Ovary (tissue), 7 donors: ENCODE measurements at regions not wholly inside any gene's neighbourhood (a gene's known extent, or its start where the extent isn't known, plus 50 kb on each side); places are given as distances from the start of the nearest gene placed in this dataset.

ENCODE experiments used
- DNase-seq, 5 donors: peaks; one replicate each; pipeline ENCODE4 v3.0.0-alpha.2; 2019 to 2020
- H3K27ac ChIP-seq, 2 donors: fragments of 200-600 bp; one replicate each; pipeline versions ENCODE4 v1.5.1 to v1.8.0; 2019 to 2022
- H3K27me3 ChIP-seq: fragments of 200-600 bp; one replicate; pipeline ENCODE4 v1.8.0; 2022
- H3K36me3 ChIP-seq: fragments of 200-600 bp; sonication (generic); one replicate; pipeline ENCODE4 v1.5.1; 2019
- H3K4me1 ChIP-seq: one replicate; pipeline ENCODE4 v1.8.1; 2013; ENCODE audit warnings: mild to moderate bottlenecking, moderate library complexity; ENCODE audit not compliant: insufficient read depth
- H3K4me3 ChIP-seq: fragments of 200-600 bp; sonication (generic); one replicate; pipeline ENCODE4 v1.5.1; 2017
- H3K9me3 ChIP-seq, 2 donors: fragments of 200-600 bp in 1 of 2; sonication (generic) in 1 of 2; one replicate each; pipeline versions ENCODE4 v1.5.1 to v1.8.1; 2013 to 2019; ENCODE audit warnings: mild to moderate bottlenecking in 1 of 2, moderate library complexity in 1 of 2
- CTCF ChIP-seq, 3 donors: fragments of 450-650 bp in 2 of 3; fragments of 200-600 bp in 1 of 3; IDR thresholded peaks; one replicate each; pipeline versions ENCODE4 v1.5.1 to v1.8.0; 2016 to 2022; ENCODE audit warnings: antibody characterized with exemption in 3 of 3, mild to moderate bottlenecking in 1 of 3
- EP300 ChIP-seq: sonication (generic); formaldehyde crosslinking; IDR thresholded peaks from one replicate; pipeline ENCODE4 v1.6.1; 2017; ENCODE audit warnings: antibody characterized with exemption
- POLR2A ChIP-seq: fragments of 450-650 bp; IDR thresholded peaks from one replicate; pipeline ENCODE4 v1.6.1; 2017; ENCODE audit warnings: antibody characterized with exemption, mild to moderate bottlenecking, moderate library complexity
- WGBS, 3 donors: extraction: QIAGEN DNeasy Blood & Tissue Kit in 1 of 3; methylation state at CpG; one replicate each; pipeline versions ENCODE4 v1.1.5 to v1.1.7; 2013 to 2017; 5-methylcytosine and 5-hydroxymethylcytosine counted together
- intact Hi-C, 4 donors: fragments of 100-400 bp; cut with DNase I; formaldehyde crosslinking; loops; one replicate each; pipeline versions ENCODE4 v1.11.0 to v1.15.1; 2022 to 2023
- donor health status: DM: no; HTN: no; CAD: no; lungs with moderate emphysema.
- donor health status: DM: no; HTN: no; CAD: no.
- donor health status: Bipolar disorder and iron deficiency.
- donor health status: DM: no; HTN: no; CAD: no.
- donor health status: DM: yes; HTN: yes; CAD: no.

GRCh38 chr13:21946964-21947363 lies 276.1 kb downstream of the FGF9 start:
- Histone ChIP-seq H3K4me3 (no peak overlapping the region), H3K4me1 (no peaks in the 10 kb centered on the region), H3K36me3 (no peaks in the 10 kb centered on the region), H3K27me3 (no peaks in the 10 kb centered on the region), H3K27ac (no peak overlapping the region), H3K9me3 (no peaks in the 10 kb centered on the region)
- no peak for DNase-seq
- intact Hi-C loops = no loop called here
- TF ChIP-seq CTCF (IDR thresholded peaks at IDR 0.05) = no peak
- no peak for TF ChIP-seq POLR2A
- TF ChIP-seq EP300 = no peak
- WGBS, 3 donors = 79 to 94% (median 83%) methylated on average over 6 of the region's 6 CpGs

GRCh38 chr13:21948769-21949474 lies 278.0 kb downstream of the FGF9 start:
- Histone ChIP-seq H3K9me3 (no peaks in the 10 kb centered on the region), H3K27ac (no peak overlapping the region), H3K4me1 (no peaks in the 10 kb centered on the region), H3K36me3 (no peaks in the 10 kb centered on the region), H3K27me3 (no peaks in the 10 kb centered on the region), H3K4me3 (no peak overlapping the region)
- WGBS, 3 donors = 58 to 82% (median 72%) methylated on average over 9 to 15 of the region's 15 CpGs
- intact Hi-C loops = no loop called here
- DNase-seq = no peak
- no peak for TF ChIP-seq EP300
- no peak for TF ChIP-seq POLR2A
- TF ChIP-seq CTCF (IDR thresholded peaks at IDR 0.05) = no peak

- Histone ChIP-seq H3K4me3 (no peak overlapping the region), H3K9me3 (no peaks in the 10 kb centered on the region), H3K27ac (no peak overlapping the region), H3K4me1 (no peaks in the 10 kb centered on the region), H3K27me3 (no peaks in the 10 kb centered on the region), H3K36me3 (no peaks in the 10 kb centered on the region)
- 61 to 65% (median 64%) methylated on average over 6 of the region's 6 CpGs for WGBS, 3 donors
- DNase-seq = no peak
- intact Hi-C loops = no loop called here
- TF ChIP-seq POLR2A = no peak
- TF ChIP-seq EP300 = no peak
- TF ChIP-seq CTCF (IDR thresholded peaks at IDR 0.05) = no peak
Observed at GRCh38 chr13:21949818-21950429, 279.1 kb downstream of the FGF9 start.

- Histone ChIP-seq H3K9me3 (no peaks in the 10 kb centered on the region), H3K4me3 (no peak overlapping the region), H3K27me3 (no peaks in the 10 kb centered on the region), H3K4me1 (no peaks in the 10 kb centered on the region), H3K27ac (no peak overlapping the region), H3K36me3 (no peaks in the 10 kb centered on the region)
- WGBS, 3 donors = 83 to 92% (median 88%) methylated on average over 1 of the region's 1 CpG
- intact Hi-C loops = no loop called here
- no peak for DNase-seq
- TF ChIP-seq CTCF (IDR thresholded peaks at IDR 0.05) = no peak
Observed at GRCh38 chr13:21956666-21957065, 285.8 kb downstream of the FGF9 start.
